ENCODE measurements at regions not wholly inside any gene's neighbourhood (a gene's known extent, or its start where the extent isn't known, plus 50 kb on each side); places are given as distances from the start of the nearest gene placed in this dataset.

- Histone ChIP-seq H3K4me3 (no peak overlapping the region), H3K27ac (ENCODE audit: control insufficient read depth, insufficient read depth) (no peak overlapping the region), H3K9me3 (replicated peaks; ENCODE audit: control insufficient read depth, insufficient read depth, low read length) (no peaks in the 10 kb centered on the region; the same call in 2 of the 3 replicates), H3K9ac (ENCODE audit: control insufficient read depth, insufficient read depth, low read length) (no peak overlapping the region), H2AFZ (ENCODE audit: control insufficient read depth, low read depth, low read length) (no peak overlapping the region), H3K27me3 (replicated peaks in 1 of 2; ENCODE audit: control insufficient read depth in 2 of 2, insufficient read depth in 2 of 2, low read length in 1 of 2) (peaks cover 0 to 3% of the 10 kb centered on the region in 2 experiments; a peak in 2 of 4 replicates), H3K79me2 (ENCODE audit: control insufficient read depth, insufficient read depth, low read length) (no peaks in the 10 kb centered on the region), H4K20me1 (ENCODE audit: control insufficient read depth, insufficient read depth) (no peaks in the 10 kb centered on the region), H3K36me3 (ENCODE audit: control insufficient read depth in 2 of 2, insufficient read depth in 2 of 2, low read length in 1 of 2) (no peaks in the 10 kb centered on the region), H3K4me1 (ENCODE audit: control insufficient read depth, insufficient read depth, low read length) (no peaks in the 10 kb centered on the region), H3K4me2 (ENCODE audit: control insufficient read depth, insufficient read depth) (no peak overlapping the region)
- in situ Hi-C loops (cut with MboI) (no loop called here), intact Hi-C loops (cut with micrococcal nuclease; ENCODE audit: unreplicated experiment) (no loop called here)
- ChIA-PET RAD21 (ENCODE audit: unreplicated experiment) (no interaction called here), POLR2A (no interaction called here), SMC1A (ENCODE audit: uncharacterized antibody, unreplicated experiment) (no interaction called here), CTCF (no interaction called here)
- ATAC-seq (no peak), FAIRE-seq (no peak), DNase-seq (ENCODE audit: low read depth, low spot score) (no peak)
- no TSS peak for BruUV-seq (replicated peaks)
- WGBS (ENCODE audit: insufficient coverage, insufficient replicate concordance, low lambda C conversion rate, missing lambda C conversion rate) = 16% methylated on average over 2 of the region's 2 CpGs
- no peak for TF ChIP-seq STAT1 (conservative IDR thresholded peaks at IDR 0.05)
Measured at GRCh38 chr20:47931002-47931401, 145.7 kb upstream of the SULF2 start.

- 36% methylated on average over 6 of the region's 6 CpGs for WGBS (ENCODE audit: insufficient coverage, insufficient replicate concordance, low lambda C conversion rate, missing lambda C conversion rate)
- CTCF ChIA-PET = no interaction called here
- SMC1A ChIA-PET (ENCODE audit: uncharacterized antibody, unreplicated experiment) = no interaction called here
- POLR2A ChIA-PET = no interaction called here
- no peaks in the 10 kb centered on the region; the same call in 2 of the 3 replicates for H3K9me3 ChIP-seq (replicated peaks; ENCODE audit: control insufficient read depth, insufficient read depth, low read length)
- no peak overlapping the region for H3K27ac ChIP-seq (ENCODE audit: control insufficient read depth, insufficient read depth)
- TF ChIP-seq SREBF1 (IDR thresholded peaks at IDR 0.05; ENCODE audit: low read length) (no peak), CHD2 (IDR thresholded peaks at IDR 0.05; ENCODE audit: borderline replicate concordance, low read depth, low read length) (no peak), ETV6 (conservative IDR thresholded peaks at IDR 0.05 in 1 of 2, IDR thresholded peaks at IDR 0.05 in 1 of 2; ENCODE audit: borderline replicate concordance in 1 of 2, low read depth in 1 of 2) (peak in 1 of 2 experiments; percentile 2; a peak in 1 of 4 replicates), ZBTB4 (CRISPR knock-in tag; IDR thresholded peaks at IDR 0.05) (no peak)
- intact Hi-C loops (cut with micrococcal nuclease; ENCODE audit: unreplicated experiment) (no loop called here), in situ Hi-C loops (cut with MboI) (no loop called here)
- H3K9ac ChIP-seq (ENCODE audit: control insufficient read depth, insufficient read depth, low read length) = no peak overlapping the region
- H4K20me1 ChIP-seq (ENCODE audit: control insufficient read depth, insufficient read depth) = no peaks in the 10 kb centered on the region
- ATAC-seq (no peak), FAIRE-seq (no peak), DNase-seq (ENCODE audit: low read depth, low spot score) (no peak)
- no peak overlapping the region for H2AFZ ChIP-seq (ENCODE audit: control insufficient read depth, low read depth, low read length)
- no peaks in the 10 kb centered on the region for H3K4me1 ChIP-seq (ENCODE audit: control insufficient read depth, insufficient read depth, low read length)
- RAD21 ChIA-PET (ENCODE audit: unreplicated experiment) = no interaction called here
- peaks cover 0 to 2% of the 10 kb centered on the region in 2 experiments; a peak in 2 of 4 replicates for H3K27me3 ChIP-seq (replicated peaks in 1 of 2; ENCODE audit: control insufficient read depth in 2 of 2, insufficient read depth in 2 of 2, low read length in 1 of 2)
- H3K4me2 ChIP-seq (ENCODE audit: control insufficient read depth, insufficient read depth) = no peak overlapping the region
- no peaks in the 10 kb centered on the region for H3K79me2 ChIP-seq (ENCODE audit: control insufficient read depth, insufficient read depth, low read length)
- H3K36me3 ChIP-seq (ENCODE audit: control insufficient read depth in 2 of 2, insufficient read depth in 2 of 2, low read length in 1 of 2) = no peaks in the 10 kb centered on the region
- H3K4me3 ChIP-seq = no peak overlapping the region
- no TSS peak for BruUV-seq (replicated peaks)
Measured at GRCh38 chr20:47929368-47930115, 144.3 kb upstream of the SULF2 start.
